GM12865 (cell line): ENCODE measurements at regions not wholly inside any gene's neighbourhood (a gene's known extent, or its start where the extent isn't known, plus 50 kb on each side); places are given as distances from the start of the nearest gene placed in this dataset.
"Not testable (repeated sequence)": the region's sequence is repeated elsewhere in the genome, so short reads cannot be mapped to it uniquely, and the experiment has no call there.

Experiments used
- DNase-seq: peaks from one replicate; pipeline ENCODE4 v3.0.0; 2010; ENCODE audit warnings: low read depth
- H3K4me3 ChIP-seq: 2 replicates; pipeline ENCODE4 v1.5.1; 2011; ENCODE audit warnings: mild to moderate bottlenecking, low read depth, low read length, control low read depth
- CTCF ChIP-seq: IDR thresholded peaks from 2 replicates; pipeline ENCODE4 v1.5.1; 2011; ENCODE audit warnings: low read length, control low read depth, low read depth, inconsistent platforms; ENCODE audit not compliant: insufficient read depth; ENCODE audit errors: missing control alignments

- H3K4me3 ChIP-seq, result no peak overlapping the region
- DNase-seq, result no peak
- no peak for TF ChIP-seq CTCF
These were observed 241.9 kb upstream of the THUMPD2 start for GRCh38 chr2:40020997-40021396.

- no peak for TF ChIP-seq CTCF
- no peak for DNase-seq
- H3K4me3 ChIP-seq, result no peak overlapping the region
These were observed 237.3 kb upstream of the THUMPD2 start for GRCh38 chr2:40016151-40016885.

GRCh38 chr2:40013962-40014361 lies 234.9 kb upstream of the THUMPD2 start:
- DNase-seq, H3K4me3 ChIP-seq: not testable (repeated sequence)

- DNase-seq, result no peak
- no peak overlapping the region for H3K4me3 ChIP-seq
- TF ChIP-seq CTCF, result no peak
These were observed 225.3 kb upstream of the THUMPD2 start for GRCh38 chr2:40004336-40004735.

- DNase-seq, result no peak
- TF ChIP-seq CTCF, result no peak
These were observed 223.3 kb upstream of the THUMPD2 start for GRCh38 chr2:40002339-40002738.

GRCh38 chr2:39999864-40000263 lies 220.8 kb upstream of the THUMPD2 start:
- no peak overlapping the region for H3K4me3 ChIP-seq
- TF ChIP-seq CTCF, result no peak
- DNase-seq, result no peak

More at GRCh38 chr2:40002339-40002738, 223.3 kb upstream of the THUMPD2 start:
- no peak overlapping the region for H3K4me3 ChIP-seq

GRCh38 chr2:39998617-39999016 lies 219.6 kb upstream of the THUMPD2 start:
- no peak overlapping the region for H3K4me3 ChIP-seq
- TF ChIP-seq CTCF, result no peak
- no peak for DNase-seq

- DNase-seq, result no peak
- H3K4me3 ChIP-seq, result no peak overlapping the region
- no peak for TF ChIP-seq CTCF
These were observed 217.6 kb upstream of the THUMPD2 start for GRCh38 chr2:39996653-39997080.
